ENCODE measurements at regions not wholly inside any gene's neighbourhood (a gene's known extent, or its start where the extent isn't known, plus 50 kb on each side); places are given as distances from the start of the nearest gene placed in this dataset.

GRCh38 chr4:138034871-138035270, 207.3 kb downstream of the SLC7A11 start:
- DNase-seq (ENCODE audit: low spot score), result no peak
- TF ChIP-seq CTCF (IDR thresholded peaks at IDR 0.05), result no peak
- Histone ChIP-seq H3K27ac (no peak overlapping the region), H3K4me1 (peaks cover 0 to 7% of the 10 kb centered on the region in 2 donors), H3K4me3 (no peak overlapping the region), H3K9me3 (no peaks in the 10 kb centered on the region), H3K36me3 (no peaks in the 10 kb centered on the region), H3K27me3 (no peaks in the 10 kb centered on the region)

- TF ChIP-seq CTCF (IDR thresholded peaks at IDR 0.05), result no peak
- no peaks in the 10 kb centered on the region for H3K9me3 ChIP-seq
- H3K4me3 ChIP-seq, result no peak overlapping the region
- H3K27me3 ChIP-seq, result no peaks in the 10 kb centered on the region
- DNase-seq (ENCODE audit: low spot score), result no peak
- no peaks in the 10 kb centered on the region for H3K36me3 ChIP-seq
- H3K4me1 ChIP-seq, result peaks cover 0 to 7% of the 10 kb centered on the region in 2 donors
- H3K27ac ChIP-seq, result no peak overlapping the region
These were observed 209.9 kb downstream of the SLC7A11 start for GRCh38 chr4:138032222-138032621.

- Histone ChIP-seq H3K27ac (no peak overlapping the region), H3K27me3 (no peaks in the 10 kb centered on the region), H3K36me3 (no peaks in the 10 kb centered on the region), H3K4me1 (no peaks in the 10 kb centered on the region), H3K9me3 (no peaks in the 10 kb centered on the region), H3K4me3 (no peak overlapping the region)
- no peak for TF ChIP-seq CTCF (IDR thresholded peaks at IDR 0.05)
- DNase-seq (ENCODE audit: low spot score), result no peak
These were observed 211.8 kb downstream of the SLC7A11 start for GRCh38 chr4:138030375-138030774.

GRCh38 chr4:138028923-138029322, 213.2 kb downstream of the SLC7A11 start:
- Histone ChIP-seq H3K4me1 (no peaks in the 10 kb centered on the region), H3K4me3 (no peak overlapping the region), H3K9me3 (no peaks in the 10 kb centered on the region), H3K36me3 (no peaks in the 10 kb centered on the region), H3K27me3 (no peaks in the 10 kb centered on the region), H3K27ac (no peak overlapping the region)
- TF ChIP-seq CTCF (IDR thresholded peaks at IDR 0.05), result no peak
- DNase-seq (ENCODE audit: low spot score), result no peak

- Histone ChIP-seq H3K27me3 (no peaks in the 10 kb centered on the region), H3K27ac (no peak overlapping the region), H3K4me1 (no peaks in the 10 kb centered on the region), H3K9me3 (peaks cover 0 to 4% of the 10 kb centered on the region in 2 donors), H3K36me3 (no peaks in the 10 kb centered on the region), H3K4me3 (no peak overlapping the region)
- TF ChIP-seq CTCF (IDR thresholded peaks at IDR 0.05), result no peak
- no peak for DNase-seq (ENCODE audit: low spot score)
These were observed 220.9 kb downstream of the SLC7A11 start for GRCh38 chr4:138021139-138021830.
